HG03066 (cell line): ENCODE measurements at regions not wholly inside any gene's neighbourhood (a gene's known extent, or its start where the extent isn't known, plus 50 kb on each side); places are given as distances from the start of the nearest gene placed in this dataset.

Source experiments
- ATAC-seq: cut with Tn5 transposase; IDR thresholded peaks from one replicate; pipeline ENCODE4 v1.9.1; 2021; ENCODE audit warnings: low read depth; ENCODE audit not compliant: unreplicated experiment

GRCh38 chr7:114852293-114852692 is 69.6 kb upstream of the MDFIC start:
- ATAC-seq = no peak

GRCh38 chr7:114853189-114853588 is 68.7 kb upstream of the MDFIC start:
- ATAC-seq = no peak

- no peak for ATAC-seq
Observed at GRCh38 chr7:114854369-114854768, 67.5 kb upstream of the MDFIC start.

GRCh38 chr7:114856625-114857024 is 65.3 kb upstream of the MDFIC start:
- no peak for ATAC-seq

GRCh38 chr7:114857605-114858004 is 64.3 kb upstream of the MDFIC start:
- no peak for ATAC-seq

- no peak for ATAC-seq
Observed at GRCh38 chr7:114859477-114859876, 62.4 kb upstream of the MDFIC start.

GRCh38 chr7:114860206-114860605 is 61.7 kb upstream of the MDFIC start:
- no peak for ATAC-seq

- ATAC-seq = no peak
Observed at GRCh38 chr7:114862406-114862805, 59.5 kb upstream of the MDFIC start.

- ATAC-seq = no peak
Observed at GRCh38 chr7:114864278-114864677, 57.6 kb upstream of the MDFIC start.

GRCh38 chr7:114865564-114865963 is 56.3 kb upstream of the MDFIC start:
- peak; percentile 75 for ATAC-seq
